Endodermal cell (in vitro differentiated cells): ENCODE measurements at regions not wholly inside any gene's neighbourhood (a gene's known extent, or its start where the extent isn't known, plus 50 kb on each side); places are given as distances from the start of the nearest gene placed in this dataset.

Source experiments
- DNase-seq: peaks from one replicate; pipeline ENCODE4 v3.0.0-alpha.2; 2017
- H3K27ac ChIP-seq: 2 replicates; pipeline ENCODE4 v1.5.1; 2013; ENCODE audit warnings: mild to moderate bottlenecking, low read depth, low read length, moderate library complexity
- H3K27me3 ChIP-seq: 2 replicates; pipeline ENCODE4 v1.6.1; 2013; ENCODE audit warnings: mild to moderate bottlenecking, low read length, moderate library complexity; ENCODE audit not compliant: insufficient read depth, control insufficient read depth, poor library complexity, severe bottlenecking
- H3K36me3 ChIP-seq: 2 replicates; pipeline ENCODE4 v1.7.0; 2013; ENCODE audit warnings: mild to moderate bottlenecking, low read length, moderate library complexity; ENCODE audit not compliant: control insufficient read depth, insufficient read depth
- H3K4me1 ChIP-seq: one replicate; pipeline ENCODE4 v1.7.0; 2013; ENCODE audit warnings: low read length; ENCODE audit not compliant: control insufficient read depth, insufficient read depth
- H3K4me3 ChIP-seq: 2 replicates; pipeline ENCODE4 v1.5.1; 2013; ENCODE audit warnings: mild to moderate bottlenecking, low read length, moderate library complexity
- H3K9ac ChIP-seq: 2 replicates; pipeline ENCODE4 v1.6.1; 2013; ENCODE audit warnings: mild to moderate bottlenecking, low read length, moderate library complexity; ENCODE audit not compliant: poor library complexity, severe bottlenecking; ENCODE audit errors: extremely low read depth
- H3K9me3 ChIP-seq: 2 replicates; pipeline ENCODE4 v1.6.1; 2013; ENCODE audit warnings: mild to moderate bottlenecking, low read length, moderate library complexity; ENCODE audit not compliant: control insufficient read depth
- H3K27ac Mint-ChIP-seq: 2 replicates; pipeline ENCODE4 v1.8.0; 2020; ENCODE audit warnings: mixed read lengths
- H3K27me3 Mint-ChIP-seq: 2 replicates; pipeline ENCODE4 v1.8.0; 2021; ENCODE audit warnings: mild to moderate bottlenecking, mixed read lengths; ENCODE audit not compliant: insufficient read depth
- H3K36me3 Mint-ChIP-seq: 2 replicates; pipeline ENCODE4 v1.8.0; 2020; ENCODE audit warnings: low read depth, mixed read lengths
- H3K4me1 Mint-ChIP-seq: 2 replicates; pipeline ENCODE4 v1.8.0; 2020; ENCODE audit warnings: mixed read lengths
- H3K4me3 Mint-ChIP-seq: 2 replicates; pipeline ENCODE4 v1.8.0; 2020; ENCODE audit warnings: mild to moderate bottlenecking, moderate library complexity, mixed read lengths
- H3K9me3 Mint-ChIP-seq: 2 replicates; pipeline ENCODE4 v1.8.0; 2020; ENCODE audit warnings: mild to moderate bottlenecking, mixed read lengths
- CTCF ChIP-seq: fragments of 200-600 bp; sonication (generic); conservative IDR thresholded peaks from 2 replicates; pipeline ENCODE4 v1.5.0; 2021; ENCODE audit warnings: antibody characterized with exemption, mild to moderate bottlenecking
- WGBS, 2 experiments: methylation state at CpG; one replicate each; pipeline versions ENCODE4 v1.1.5 to v1.1.7; 2013; ENCODE audit warnings: missing lambda C conversion rate in 2 of 2, mixed read lengths in 1 of 2; ENCODE audit not compliant: insufficient coverage in 1 of 2, insufficient read length in 1 of 2; 5-methylcytosine and 5-hydroxymethylcytosine counted together

GRCh38 chr13:31885994-31886393, 145.6 kb upstream of the FRY start:
- Mint-ChIP-seq H3K27ac (no peak overlapping the region), H3K27me3 (no peaks in the 10 kb centered on the region), H3K4me1 (peaks cover 2% of the 10 kb centered on the region), H3K4me3 (no peak overlapping the region), H3K36me3 (no peaks in the 10 kb centered on the region), H3K9me3 (no peaks in the 10 kb centered on the region)
- Histone ChIP-seq H3K27ac (no peak overlapping the region), H3K36me3 (no peaks in the 10 kb centered on the region), H3K4me3 (no peak overlapping the region), H3K9ac (no peak overlapping the region), H3K4me1 (no peaks in the 10 kb centered on the region), H3K27me3 (no peaks in the 10 kb centered on the region), H3K9me3 (no peaks in the 10 kb centered on the region)
- no peak for TF ChIP-seq CTCF
- DNase-seq = no peak
- WGBS, 2 experiments = 84 to 97% methylated on average over 4 to 6 of the region's 6 CpGs

- Histone ChIP-seq H3K27ac (no peak overlapping the region), H3K4me3 (no peak overlapping the region), H3K9me3 (no peaks in the 10 kb centered on the region), H3K9ac (no peak overlapping the region), H3K4me1 (no peaks in the 10 kb centered on the region), H3K27me3 (no peaks in the 10 kb centered on the region), H3K36me3 (no peaks in the 10 kb centered on the region)
- 80 to 81% methylated on average over 2 of the region's 2 CpGs for WGBS, 2 experiments
- no peak for TF ChIP-seq CTCF
- DNase-seq = no peak
- H3K36me3 Mint-ChIP-seq = no peaks in the 10 kb centered on the region
- no peak overlapping the region for H3K27ac Mint-ChIP-seq
- H3K4me3 Mint-ChIP-seq = no peak overlapping the region
- peaks cover 2% of the 10 kb centered on the region for H3K4me1 Mint-ChIP-seq
- no peaks in the 10 kb centered on the region for H3K27me3 Mint-ChIP-seq
- no peaks in the 10 kb centered on the region for H3K9me3 Mint-ChIP-seq
Observed at GRCh38 chr13:31887286-31887685, 144.3 kb upstream of the FRY start.

GRCh38 chr13:31890946-31891345, 140.6 kb upstream of the FRY start:
- no peaks in the 10 kb centered on the region for H3K4me1 ChIP-seq
- Mint-ChIP-seq H3K36me3 (no peaks in the 10 kb centered on the region), H3K4me3 (no peak overlapping the region), H3K27ac (no peak overlapping the region), H3K4me1 (no peaks in the 10 kb centered on the region), H3K27me3 (no peaks in the 10 kb centered on the region), H3K9me3 (no peaks in the 10 kb centered on the region)
- no peak overlapping the region for H3K4me3 ChIP-seq
- H3K9ac ChIP-seq = no peak overlapping the region
- no peaks in the 10 kb centered on the region for H3K27me3 ChIP-seq
- H3K36me3 ChIP-seq = no peaks in the 10 kb centered on the region
- no peaks in the 10 kb centered on the region for H3K9me3 ChIP-seq
- no peak overlapping the region for H3K27ac ChIP-seq
- WGBS, 2 experiments = 90 to 100% methylated on average over 1 to 5 of the region's 5 CpGs
- DNase-seq = no peak
- TF ChIP-seq CTCF = no peak
